GM04503 (cell line): ENCODE measurements at regions not wholly inside any gene's neighbourhood (a gene's known extent, or its start where the extent isn't known, plus 50 kb on each side); places are given as distances from the start of the nearest gene placed in this dataset.
A peak's percentile ranks its signal among the peaks of the same experiment; 100 is the strongest.
"Not testable (repeated sequence)": the region's sequence is repeated elsewhere in the genome, so short reads cannot be mapped to it uniquely, and the experiment has no call there.

Experiments
- DNase-seq: peaks from one replicate; pipeline ENCODE4 v3.0.0-alpha.2; 2012; ENCODE audit warnings: low read depth

DNA sequence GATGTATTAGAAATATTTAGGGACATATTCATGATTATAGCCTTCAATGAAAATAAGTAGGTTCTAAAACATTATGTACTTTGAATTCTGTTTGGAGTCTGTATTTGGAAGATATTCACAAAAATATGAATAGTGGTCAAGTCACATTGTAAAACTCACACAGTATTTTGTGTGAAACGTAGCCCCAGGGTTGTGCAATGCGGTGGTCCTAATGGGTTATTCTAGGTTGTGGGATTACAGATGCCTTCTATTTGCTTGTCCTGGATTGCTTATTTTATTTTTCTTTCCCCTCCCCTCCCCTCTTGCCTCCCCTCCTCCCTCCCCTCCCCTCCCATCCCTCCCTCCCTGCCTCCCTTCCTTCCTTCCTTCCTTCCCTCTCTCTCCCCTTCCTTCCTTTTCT lies 93.7 kb upstream of the THUMPD2 start:
- DNase-seq: no peak

DNA sequence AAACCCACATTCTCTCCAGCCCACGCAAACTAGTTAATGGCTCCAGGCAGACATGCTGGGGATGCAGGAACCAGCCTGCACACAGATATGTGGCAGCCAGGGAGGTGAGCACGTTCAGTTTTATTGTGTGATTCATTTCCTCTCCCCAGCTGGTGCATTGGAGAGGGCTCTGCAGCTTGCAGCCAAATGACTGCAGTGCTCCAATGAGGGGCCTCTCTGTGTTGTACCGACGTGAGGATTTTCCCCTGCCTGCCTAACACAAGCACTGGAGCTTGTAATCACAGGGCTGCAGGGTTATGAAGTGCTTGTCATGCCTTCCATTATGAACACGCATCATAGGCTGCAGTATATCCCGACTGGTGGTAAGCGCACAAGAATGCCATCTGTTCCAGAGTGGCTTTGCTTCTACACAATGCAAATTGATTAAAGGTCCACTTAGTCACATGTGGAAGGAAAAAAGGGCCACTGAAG lies 92.3 kb upstream of the THUMPD2 start:
- DNase-seq: peak; percentile 76

DNA sequence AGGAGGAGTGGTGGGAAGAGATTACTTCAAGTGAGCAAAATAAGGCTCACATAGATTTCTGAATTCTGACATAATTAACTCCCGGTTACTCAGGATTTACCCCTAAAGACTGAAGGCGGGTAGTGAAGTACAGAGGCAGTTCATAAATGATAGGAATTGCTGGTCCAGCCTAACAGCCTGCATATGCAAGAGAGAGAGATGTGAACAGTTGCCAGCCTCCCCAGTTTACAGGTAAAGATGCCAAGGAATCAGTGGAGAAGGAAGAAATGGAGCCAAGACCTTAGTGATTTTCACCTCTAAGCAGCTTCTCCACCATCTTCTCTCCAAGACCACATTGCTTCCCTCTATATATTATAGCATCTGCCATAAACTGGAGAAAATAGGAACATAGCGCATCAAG lies 91.8 kb upstream of the THUMPD2 start:
- no peak for DNase-seq

DNA sequence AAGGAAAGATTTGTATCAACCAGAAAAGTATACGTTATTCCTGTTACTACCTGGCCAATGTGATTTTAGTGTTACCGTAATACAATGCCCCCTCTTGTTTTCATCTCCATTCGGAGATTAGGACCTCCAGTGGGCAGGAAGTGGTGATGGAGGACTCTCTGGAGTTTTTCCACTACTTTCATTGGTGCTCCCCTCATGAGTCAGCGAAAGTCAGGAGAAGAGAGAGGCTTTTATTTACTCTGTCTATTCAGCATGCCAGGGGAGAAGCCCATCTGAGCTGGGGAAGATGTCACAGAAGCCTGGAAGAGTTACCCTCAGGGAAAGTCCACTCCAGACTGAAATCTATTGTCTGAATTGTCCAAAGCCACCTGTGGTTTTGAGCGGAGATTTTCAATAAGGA lies 88.2 kb upstream of the THUMPD2 start:
- DNase-seq: no peak

DNA sequence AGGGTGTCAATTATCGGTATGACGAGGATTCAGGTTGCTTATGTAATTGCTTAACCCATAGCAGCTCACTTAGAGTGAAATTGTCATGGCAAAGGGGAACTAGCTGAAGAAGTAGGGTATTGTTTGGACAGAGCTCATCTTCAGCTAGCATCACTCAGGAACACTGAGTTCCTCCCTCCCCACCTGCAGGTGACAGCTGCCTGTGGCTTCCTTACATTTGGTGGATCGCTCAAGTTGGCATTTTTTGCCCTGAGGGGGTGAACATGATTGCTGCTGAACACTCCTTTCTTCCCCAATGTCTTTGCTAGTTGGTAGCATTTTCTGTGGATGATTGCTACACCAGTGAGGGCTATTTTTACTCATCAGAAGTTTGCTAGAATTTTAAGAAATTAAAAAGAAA lies 86.7 kb upstream of the THUMPD2 start:
- no peak for DNase-seq

DNA sequence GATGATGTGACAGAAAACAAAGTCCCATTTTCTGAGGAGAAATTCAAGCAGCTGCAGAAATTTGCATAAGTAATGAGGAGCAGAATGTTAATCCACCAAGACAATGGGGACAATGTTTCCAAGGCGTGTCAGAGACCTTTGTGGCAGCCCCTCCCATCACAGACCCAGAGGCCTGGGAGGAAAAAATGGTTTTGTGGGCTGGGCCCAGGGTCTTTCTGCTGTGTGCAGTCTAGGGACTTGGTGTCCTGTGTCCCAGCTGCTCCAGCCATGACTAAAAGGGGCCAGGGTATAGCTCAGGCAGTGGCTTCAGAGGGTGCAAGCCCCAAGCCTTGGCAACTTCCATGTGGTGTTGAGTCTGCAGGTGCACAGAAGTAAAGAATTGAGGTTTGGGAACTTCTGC lies 84.6 kb upstream of the THUMPD2 start:
- not testable (repeated sequence) for DNase-seq

DNA sequence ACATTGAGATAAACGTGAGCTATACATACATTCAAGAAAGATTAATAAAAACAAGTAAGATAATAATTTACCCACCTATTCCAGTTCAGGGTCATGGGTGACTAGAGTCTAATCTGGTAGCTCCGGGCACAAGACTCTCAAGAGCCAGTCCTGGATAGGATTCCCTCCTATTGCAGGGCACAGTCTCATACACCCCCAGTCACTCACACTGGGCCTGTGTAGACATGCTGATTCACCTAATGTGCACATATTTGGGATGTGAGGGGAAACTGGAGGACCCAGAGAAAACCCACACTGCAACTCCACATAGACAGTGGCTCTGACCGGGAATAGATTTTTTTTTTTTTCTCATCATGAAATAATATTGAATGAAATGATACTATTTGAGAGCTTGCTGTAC lies 81.5 kb upstream of the THUMPD2 start:
- no peak for DNase-seq

DNA sequence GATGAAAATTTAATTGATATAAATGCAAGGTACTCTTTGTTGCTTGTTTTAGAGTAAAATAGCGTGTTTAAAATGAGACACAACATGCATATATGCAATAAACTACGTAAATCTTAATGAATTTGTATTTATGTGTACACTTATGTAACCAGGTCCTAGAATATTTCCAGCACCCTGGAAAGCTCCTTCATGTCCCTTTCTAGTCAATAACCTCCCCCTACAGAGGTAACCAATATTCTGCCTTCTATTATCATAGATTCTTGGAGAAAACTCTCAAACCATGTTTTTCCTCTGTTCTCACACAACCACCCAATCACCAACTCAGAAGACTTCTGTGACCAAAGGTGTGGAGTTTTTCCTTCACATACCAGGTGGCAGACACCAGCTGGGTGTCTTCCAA lies 79.6 kb upstream of the THUMPD2 start:
- DNase-seq: no peak

DNA sequence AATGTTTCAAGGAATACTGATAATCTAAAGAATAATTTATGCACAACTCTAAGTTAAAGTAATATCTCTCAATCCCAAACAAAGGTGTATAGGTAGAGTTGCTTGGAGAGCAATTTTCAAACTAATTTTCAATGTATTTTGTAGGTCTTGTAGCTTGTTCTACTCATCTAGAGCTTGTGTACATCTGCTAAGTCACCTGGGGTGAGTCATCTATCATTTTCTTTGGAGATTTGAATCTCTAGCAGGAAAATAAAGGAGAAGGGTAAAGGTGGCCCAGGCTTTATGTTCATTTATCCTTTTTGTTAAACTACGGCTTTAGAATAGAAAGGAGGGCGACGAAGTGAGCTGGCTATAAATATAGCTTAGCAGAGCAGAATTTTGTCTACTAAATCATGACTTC lies 76.8 kb upstream of the THUMPD2 start:
- no peak for DNase-seq

DNA sequence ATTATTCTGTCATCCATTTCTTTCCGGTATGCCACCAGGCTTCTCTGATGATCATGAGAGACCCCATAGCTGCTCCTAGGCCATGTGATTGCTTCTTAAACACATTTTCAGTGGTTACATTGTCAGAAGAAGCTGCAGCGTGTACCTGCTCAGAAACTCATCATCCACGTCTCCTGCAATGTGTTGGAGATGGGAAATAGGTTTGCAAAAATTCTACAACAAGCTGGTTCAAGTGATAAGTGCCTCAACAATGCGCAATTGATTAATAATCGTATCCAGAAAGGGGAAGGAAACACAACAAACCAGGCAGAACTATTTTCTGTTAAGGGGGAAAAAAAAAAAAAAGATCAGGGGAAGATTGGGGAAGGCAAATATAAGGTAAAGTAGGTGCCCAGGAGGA lies 75.7 kb upstream of the THUMPD2 start:
- no peak for DNase-seq

DNA sequence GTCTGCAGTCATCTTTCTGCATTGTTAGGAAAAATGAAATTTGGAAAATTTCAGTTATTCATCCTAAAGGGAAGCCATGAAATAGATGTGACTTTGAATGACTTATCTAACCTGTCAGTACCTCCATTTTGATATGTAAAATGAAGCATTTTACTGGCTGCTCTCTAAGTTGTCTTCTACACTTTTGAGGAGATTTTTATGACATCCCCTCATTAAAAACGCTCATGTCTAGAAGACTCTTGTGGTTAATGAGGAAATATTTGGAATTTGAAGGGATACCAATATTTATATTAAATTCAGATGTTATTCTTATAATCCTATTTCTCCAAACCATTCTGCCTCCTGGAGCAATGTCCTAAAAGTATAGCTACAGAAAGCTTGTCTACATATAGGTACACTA lies 73.8 kb upstream of the THUMPD2 start:
- DNase-seq: no peak

DNA sequence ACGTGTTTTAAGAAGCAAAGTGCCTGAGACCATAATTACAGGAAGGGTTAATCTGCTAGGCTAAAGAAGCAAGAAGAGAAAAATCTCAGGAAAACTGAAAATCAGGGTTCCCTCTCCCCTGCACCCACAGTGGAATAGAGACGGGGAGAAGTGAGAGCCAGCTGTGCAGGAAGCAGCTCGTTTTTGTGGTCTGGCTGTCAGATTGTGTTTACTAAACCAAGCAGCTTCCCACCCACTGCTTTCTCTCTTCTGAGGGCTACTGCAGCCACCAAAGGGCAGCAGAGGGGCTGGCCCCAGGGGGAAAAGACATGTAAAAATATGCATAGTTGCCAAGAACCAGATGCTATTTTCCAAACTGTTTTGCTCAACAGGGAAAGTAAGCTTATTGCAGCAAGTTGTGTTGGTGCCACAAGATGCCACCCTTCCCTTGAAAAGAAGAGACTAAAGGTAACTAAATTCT lies 72.6 kb upstream of the THUMPD2 start:
- peak; percentile 68 for DNase-seq

DNA sequence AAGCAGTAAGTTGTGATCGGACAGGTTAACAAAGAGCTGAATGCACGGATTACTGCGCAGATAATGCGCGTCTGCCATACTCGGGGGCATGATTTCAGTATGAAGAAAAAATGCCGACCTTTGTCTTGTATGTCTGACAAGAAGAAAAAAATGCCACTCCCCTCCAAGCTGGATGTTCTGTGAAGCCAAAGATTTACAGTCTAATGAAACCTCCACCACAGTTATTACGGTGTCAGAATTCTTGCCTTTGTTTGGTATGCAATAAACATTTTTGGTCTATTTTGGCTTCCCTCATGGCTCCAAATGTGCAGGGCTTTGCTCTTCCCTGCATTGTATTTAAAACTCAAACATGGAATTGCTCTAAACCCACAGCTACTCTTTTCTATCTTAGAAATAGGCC lies 72.2 kb upstream of the THUMPD2 start:
- no peak for DNase-seq

DNA sequence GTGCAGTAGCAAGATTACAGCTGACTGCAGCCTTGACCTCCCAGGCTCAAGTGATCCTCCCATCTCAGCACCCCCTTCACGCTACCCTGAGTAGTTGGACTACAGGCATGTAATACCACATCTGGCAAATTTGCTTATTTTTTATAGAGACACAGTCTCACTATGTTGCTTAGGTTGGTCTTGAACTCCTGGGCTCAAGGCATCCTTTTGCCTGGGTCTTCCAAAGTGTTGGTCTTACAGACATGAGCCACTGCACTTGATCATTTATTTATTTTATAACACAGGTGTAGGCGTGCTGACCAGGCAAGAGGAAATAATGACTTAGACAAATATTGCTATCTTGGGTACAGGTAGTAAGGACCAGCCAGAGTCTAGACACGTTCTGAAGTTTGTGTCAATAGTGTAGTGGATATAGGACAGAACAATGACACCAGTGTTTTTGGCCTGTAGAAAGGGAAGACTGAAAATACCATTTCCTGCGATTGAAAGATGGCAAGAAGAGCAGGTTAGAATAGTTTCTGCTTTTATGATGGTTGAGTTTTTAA lies 71.0 kb upstream of the THUMPD2 start:
- DNase-seq: no peak

DNA sequence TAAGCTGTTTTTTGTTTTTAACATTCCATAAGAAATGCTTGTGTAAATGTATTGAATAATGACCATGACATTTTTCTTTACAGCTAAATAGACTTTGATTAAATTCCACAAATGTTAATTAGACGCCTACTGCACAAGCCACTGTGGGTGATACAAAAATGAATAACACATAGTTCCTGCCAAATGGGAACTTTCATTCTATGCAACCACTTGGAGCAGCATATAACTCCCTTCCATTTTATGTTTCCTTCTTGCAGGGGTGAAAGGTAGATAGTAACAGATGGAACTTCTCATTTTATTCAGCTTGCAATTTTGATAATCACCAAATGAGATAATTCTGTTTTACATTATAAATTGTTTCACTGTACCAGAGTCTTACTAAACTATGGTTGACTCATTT lies 70.0 kb upstream of the THUMPD2 start:
- no peak for DNase-seq

DNA sequence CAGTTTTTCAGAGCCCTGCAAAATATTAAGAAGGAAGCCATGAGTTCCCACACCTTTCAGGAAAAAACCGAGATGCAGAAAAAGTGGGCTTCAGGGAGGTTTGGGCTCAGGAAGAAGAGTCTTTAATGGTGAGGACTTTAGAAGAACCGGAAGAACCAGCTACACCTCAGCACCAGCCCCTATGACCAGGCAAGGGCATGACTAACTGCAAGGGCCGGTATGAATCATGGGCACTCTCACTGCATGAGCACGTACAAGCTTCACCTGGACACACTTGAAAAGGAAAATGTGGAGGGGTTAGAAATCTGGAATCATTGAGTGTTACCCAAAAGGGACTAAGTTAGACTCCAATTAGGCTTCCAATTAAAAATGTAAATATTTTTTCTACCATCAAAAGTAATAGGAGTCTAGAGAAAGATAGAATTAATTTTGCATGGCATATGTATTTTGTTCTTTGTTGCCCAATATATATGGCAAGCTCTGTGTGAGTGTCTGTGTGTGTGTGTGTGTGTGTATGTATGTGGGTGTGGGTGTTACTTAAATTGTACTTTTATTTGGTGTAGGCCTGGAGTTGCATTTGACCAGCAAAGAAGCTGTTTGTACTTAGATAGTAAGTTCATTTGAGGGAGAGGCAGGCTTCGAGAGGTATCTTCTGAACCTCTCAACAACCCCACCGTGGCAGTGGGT lies 66.5 kb upstream of the THUMPD2 start:
- DNase-seq: no peak

DNA sequence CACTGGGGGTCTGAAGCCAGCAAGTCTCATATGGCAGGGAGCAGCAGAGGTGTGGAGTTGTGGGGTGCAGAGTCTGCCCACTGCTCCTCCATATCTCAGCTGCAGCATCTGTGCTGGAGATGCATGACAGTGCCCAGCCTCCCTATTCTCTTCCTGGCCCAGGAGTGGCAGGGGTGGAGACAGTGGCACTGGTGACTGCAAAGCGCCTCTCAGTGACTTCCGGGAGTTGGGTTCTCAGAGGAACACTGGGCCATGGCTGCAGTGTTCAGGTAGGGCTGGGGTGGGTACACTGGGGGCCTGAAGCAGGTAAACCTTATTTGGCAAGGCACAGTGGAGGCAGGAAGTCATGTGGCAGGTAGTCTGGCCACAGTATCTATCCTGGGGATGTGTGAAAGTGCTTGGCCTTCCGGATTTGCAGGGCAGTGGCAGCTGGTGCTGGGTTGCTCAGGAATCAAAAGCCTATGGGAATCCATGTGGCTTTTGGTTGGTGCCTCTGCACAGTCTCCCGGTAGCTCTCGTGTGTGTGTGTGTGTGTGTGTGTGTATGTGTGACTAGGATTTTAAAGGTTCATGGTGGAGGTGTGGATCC lies 60.3 kb upstream of the THUMPD2 start:
- no peak for DNase-seq

DNA sequence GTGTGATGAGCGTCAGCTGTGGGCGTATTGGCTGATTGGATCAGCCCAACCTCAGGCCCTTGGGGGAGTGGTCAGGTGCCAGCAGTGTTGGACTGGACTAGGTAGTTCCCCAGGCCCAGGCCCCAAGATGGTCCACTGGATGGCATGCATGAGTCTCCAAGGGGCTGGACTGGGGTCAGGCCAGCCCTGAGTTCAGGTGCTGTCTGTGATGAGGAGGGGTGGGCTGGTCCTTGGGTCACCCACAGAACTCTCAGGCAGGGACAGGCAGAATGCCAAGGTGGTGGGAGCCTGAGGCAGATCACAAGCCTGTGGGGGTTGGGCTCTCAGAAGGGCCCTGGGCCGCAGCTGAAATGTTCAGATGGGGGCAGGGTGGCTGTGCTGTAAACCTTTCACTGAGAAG lies 59.5 kb upstream of the THUMPD2 start:
- DNase-seq: no peak

DNA sequence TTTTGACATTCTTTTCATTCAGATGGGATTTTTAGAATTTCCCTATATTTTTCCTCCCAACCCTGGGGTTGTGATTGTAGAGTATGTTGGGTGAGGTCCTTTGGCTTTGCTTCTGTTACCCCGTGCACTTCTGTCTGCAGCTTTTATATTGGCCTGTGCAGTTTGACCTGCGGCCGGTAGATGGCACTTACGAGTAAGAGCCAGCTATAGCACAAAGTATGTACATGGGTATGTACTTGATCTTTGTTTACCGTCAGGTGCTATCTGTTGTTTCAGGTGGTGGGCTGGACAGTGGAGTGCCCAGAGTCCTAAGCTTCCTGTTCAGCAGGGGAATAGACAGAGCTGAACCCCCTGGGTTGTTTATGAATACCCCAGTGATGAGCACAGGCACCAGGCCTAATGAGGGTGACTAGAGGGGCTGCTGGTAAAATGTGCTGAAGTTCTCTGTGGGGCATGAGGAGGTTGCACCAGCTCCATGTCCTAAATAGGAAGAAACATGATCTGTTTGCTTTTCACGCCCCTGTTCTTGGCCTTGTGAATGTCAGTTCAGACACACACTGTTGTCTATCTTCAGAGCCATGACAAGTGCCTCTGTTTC lies 58.9 kb upstream of the THUMPD2 start:
- no peak for DNase-seq

DNA sequence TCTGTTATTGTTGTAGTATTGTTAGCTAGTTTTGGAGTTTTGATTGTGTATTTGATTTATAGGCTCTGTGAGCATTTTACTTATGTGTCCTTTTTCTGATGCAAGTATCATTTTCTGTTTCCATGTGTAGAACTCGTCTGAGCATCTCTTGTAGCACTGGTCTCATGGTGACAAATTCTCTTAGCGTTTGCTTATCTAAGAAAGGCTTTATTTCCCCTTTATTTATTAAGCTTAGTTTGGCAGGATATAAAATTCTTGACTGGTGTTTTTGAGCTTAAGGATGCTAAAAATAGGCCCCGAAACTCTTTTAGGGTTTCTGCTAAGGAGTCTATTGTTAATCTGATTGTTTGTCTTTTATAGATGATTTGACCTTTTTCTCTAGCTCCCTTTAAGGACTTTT lies 57.6 kb upstream of the THUMPD2 start:
- DNase-seq: no peak

DNA sequence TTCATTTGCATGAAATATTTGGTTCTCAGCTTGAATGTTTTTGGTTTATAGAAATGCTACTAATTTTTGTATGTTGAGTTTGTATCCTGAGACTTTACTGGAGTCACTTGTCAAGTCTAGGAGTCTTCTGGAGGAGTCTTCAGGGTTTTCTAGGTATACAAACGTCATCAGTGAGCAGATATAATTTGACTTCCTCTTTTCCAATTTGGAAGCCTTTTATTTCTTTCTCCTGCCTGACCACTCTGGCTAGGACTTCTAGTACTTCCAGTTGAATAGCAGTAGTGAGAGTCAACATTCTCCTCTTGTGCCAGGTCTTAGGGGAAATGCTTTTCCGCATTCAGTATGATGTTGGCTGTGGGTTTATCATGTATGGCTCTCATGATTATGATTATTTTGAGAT lies 55.4 kb upstream of the THUMPD2 start:
- no peak for DNase-seq

DNA sequence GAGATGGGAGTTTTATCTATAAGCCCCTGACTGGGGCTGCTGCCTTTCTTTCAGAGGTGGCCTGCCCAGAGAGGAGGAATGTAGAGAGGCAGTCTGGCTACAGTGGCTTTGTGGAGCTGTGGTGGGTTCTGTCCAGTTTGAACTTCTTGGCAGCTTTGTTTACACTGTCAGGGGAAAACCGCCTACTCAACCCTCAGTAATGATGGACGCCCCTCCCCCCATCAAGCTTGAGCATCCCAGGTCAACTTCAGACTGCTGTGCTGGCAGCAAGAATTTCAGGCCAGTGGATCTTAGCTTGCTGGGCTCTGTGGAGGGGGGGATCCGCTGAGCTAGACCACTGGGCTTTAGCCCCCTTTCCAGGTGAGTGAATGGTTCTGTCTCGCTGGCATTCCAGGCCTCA lies 51.6 kb upstream of the THUMPD2 start:
- DNase-seq: not testable (repeated sequence)
